Loucy (cell line): ENCODE measurements at regions not wholly inside any gene's neighbourhood (a gene's known extent, or its start where the extent isn't known, plus 50 kb on each side); places are given as distances from the start of the nearest gene placed in this dataset.

Experiments
- H2AFZ ChIP-seq: fragments of 200-600 bp; sonication (generic); 2 replicates; pipeline ENCODE4 v1.6.0; 2016; ENCODE audit warnings: antibody characterized with exemption, mild to moderate bottlenecking, low read length, moderate library complexity
- H3F3A ChIP-seq: fragments of 200-600 bp; 2 replicates; pipeline ENCODE4 v1.6.0; 2016; ENCODE audit warnings: antibody characterized with exemption, low read depth, mild to moderate bottlenecking
- H3K27me3 ChIP-seq: fragments of 200-600 bp; sonication (generic); 2 replicates; pipeline ENCODE4 v1.6.1; 2014; ENCODE audit warnings: low read length, mild to moderate bottlenecking; ENCODE audit not compliant: insufficient read depth, poor library complexity, severe bottlenecking
- H3K36me3 ChIP-seq: fragments of 200-600 bp; sonication (generic); 2 replicates; pipeline ENCODE4 v1.6.1; 2016; ENCODE audit warnings: low read length; ENCODE audit not compliant: insufficient read depth
- H3K4me1 ChIP-seq: fragments of 200-600 bp; sonication (generic); 2 replicates; pipeline ENCODE4 v1.5.1; 2014; ENCODE audit warnings: low read length, mild to moderate bottlenecking; ENCODE audit not compliant: insufficient read depth, poor library complexity, severe bottlenecking
- H3K4me2 ChIP-seq: fragments of 200-600 bp; sonication (generic); 2 replicates; pipeline ENCODE4 v1.6.0; 2014; ENCODE audit warnings: antibody characterized with exemption, low read length, low read depth, mild to moderate bottlenecking; ENCODE audit not compliant: poor library complexity, severe bottlenecking
- H3K4me3 ChIP-seq: fragments of 200-600 bp; sonication (generic); 2 replicates; pipeline ENCODE4 v1.5.1; 2014; ENCODE audit warnings: low read length, mild to moderate bottlenecking, mixed read lengths; ENCODE audit not compliant: poor library complexity, severe bottlenecking
- H3K79me2 ChIP-seq: fragments of 200-600 bp; sonication (generic); 2 replicates; pipeline ENCODE4 v1.6.1; 2014; ENCODE audit warnings: low read length; ENCODE audit not compliant: insufficient read depth
- H3K9ac ChIP-seq: fragments of 200-600 bp; sonication (generic); 2 replicates; pipeline ENCODE4 v1.6.0; 2014; ENCODE audit warnings: mild to moderate bottlenecking, low read depth, low read length, moderate library complexity; ENCODE audit not compliant: poor library complexity, severe bottlenecking
- H3K9me2 ChIP-seq: fragments of 200-600 bp; sonication (generic); replicated peaks from 2 replicates; pipeline ENCODE4 v1.6.1; 2016; ENCODE audit warnings: low read depth, low read length, mixed read lengths
- H3K9me3 ChIP-seq: fragments of 200-600 bp; sonication (generic); 2 replicates; pipeline ENCODE4 v1.6.1; 2014; ENCODE audit warnings: mild to moderate bottlenecking, antibody characterized with exemption, low read length, low read depth; ENCODE audit not compliant: insufficient read depth
- H4K20me1 ChIP-seq: fragments of 200-600 bp; sonication (generic); 2 replicates; pipeline ENCODE4 v1.6.0; 2014; ENCODE audit warnings: antibody characterized with exemption, low read length, mild to moderate bottlenecking; ENCODE audit not compliant: insufficient read depth, poor library complexity, severe bottlenecking
- CTCF ChIP-seq: fragments of 200-600 bp; sonication (generic); conservative IDR thresholded peaks from 2 replicates; pipeline ENCODE4 v1.5.1; 2014; ENCODE audit warnings: mild to moderate bottlenecking, antibody characterized with exemption, low read length
- EZH2phosphoT487 ChIP-seq: fragments of 200-600 bp; IDR thresholded peaks from 2 replicates; pipeline ENCODE4 v1.6.1; 2018; ENCODE audit warnings: antibody characterized with exemption, mild to moderate bottlenecking, moderate library complexity, borderline replicate concordance

GRCh38 chr6:128821116-128821515 is 61.8 kb upstream of the LAMA2 start:
- no peaks in the 10 kb centered on the region for H3K4me1 ChIP-seq
- no peaks in the 10 kb centered on the region for H3K9me3 ChIP-seq
- H3K9ac ChIP-seq, result no peak overlapping the region
- no peaks in the 10 kb centered on the region for H3F3A ChIP-seq
- no peak overlapping the region for H3K4me3 ChIP-seq
- no peak overlapping the region for H2AFZ ChIP-seq
- H3K79me2 ChIP-seq, result no peaks in the 10 kb centered on the region
- no peak overlapping the region for H3K4me2 ChIP-seq
- H3K36me3 ChIP-seq, result no peaks in the 10 kb centered on the region
- H4K20me1 ChIP-seq, result no peaks in the 10 kb centered on the region
- no peaks in the 10 kb centered on the region for H3K27me3 ChIP-seq
- H3K9me2 ChIP-seq, result no peaks in the 10 kb centered on the region
- no peak for TF ChIP-seq CTCF
- no peak for TF ChIP-seq EZH2phosphoT487

- no peak for TF ChIP-seq CTCF
- no peaks in the 10 kb centered on the region for H3F3A ChIP-seq
- H3K27me3 ChIP-seq, result no peaks in the 10 kb centered on the region
- no peak overlapping the region for H3K4me2 ChIP-seq
- H3K4me3 ChIP-seq, result no peak overlapping the region
- no peaks in the 10 kb centered on the region for H3K9me3 ChIP-seq
- no peaks in the 10 kb centered on the region for H4K20me1 ChIP-seq
- H3K9ac ChIP-seq, result no peak overlapping the region
- no peaks in the 10 kb centered on the region for H3K9me2 ChIP-seq
- no peaks in the 10 kb centered on the region for H3K36me3 ChIP-seq
- no peaks in the 10 kb centered on the region for H3K4me1 ChIP-seq
- no peaks in the 10 kb centered on the region for H3K79me2 ChIP-seq
- no peak overlapping the region for H2AFZ ChIP-seq
Measured at GRCh38 chr6:128808856-128809255, 74.1 kb upstream of the LAMA2 start.

- no peaks in the 10 kb centered on the region for H4K20me1 ChIP-seq
- no peaks in the 10 kb centered on the region for H3K4me1 ChIP-seq
- no peak overlapping the region for H3K9ac ChIP-seq
- no peaks in the 10 kb centered on the region for H3K27me3 ChIP-seq
- H2AFZ ChIP-seq, result no peak overlapping the region
- TF ChIP-seq CTCF (peak; percentile 71), EZH2phosphoT487 (no peak)
- H3K9me3 ChIP-seq, result no peaks in the 10 kb centered on the region
- no peaks in the 10 kb centered on the region for H3K9me2 ChIP-seq
- no peak overlapping the region for H3K4me2 ChIP-seq
- no peak overlapping the region for H3K4me3 ChIP-seq
- H3K36me3 ChIP-seq, result no peaks in the 10 kb centered on the region
- H3F3A ChIP-seq, result no peaks in the 10 kb centered on the region
- no peaks in the 10 kb centered on the region for H3K79me2 ChIP-seq
Measured at GRCh38 chr6:128807577-128807976, 75.4 kb upstream of the LAMA2 start.
